Activated T-cell treated with anti-CD3 and anti-CD28 coated beads for 1 hour (primary cell): ENCODE measurements at regions not wholly inside any gene's neighbourhood (a gene's known extent, or its start where the extent isn't known, plus 50 kb on each side); places are given as distances from the start of the nearest gene placed in this dataset.

Experiments
- DNase-seq: peaks from one replicate; pipeline ENCODE4 v3.0.0-alpha.2; 2020; ENCODE audit warnings: low read depth

GRCh38 chr4:38230821-38231563 is 270.8 kb downstream of the PTTG2 start:
- DNase-seq, result no peak

GRCh38 chr4:38231626-38232025 is 271.4 kb downstream of the PTTG2 start:
- DNase-seq, result no peak

- no peak for DNase-seq
Measured at GRCh38 chr4:38232741-38233140, 272.5 kb downstream of the PTTG2 start.

GRCh38 chr4:38233727-38234480 is 273.7 kb downstream of the PTTG2 start:
- DNase-seq, result no peak

- DNase-seq, result no peak
Measured at GRCh38 chr4:38235354-38235753, 275.2 kb downstream of the PTTG2 start.

GRCh38 chr4:38236003-38236402 is 275.8 kb downstream of the PTTG2 start:
- DNase-seq, result no peak

- DNase-seq, result no peak
Measured at GRCh38 chr4:38236503-38236902, 276.3 kb downstream of the PTTG2 start.

- no peak for DNase-seq
Measured at GRCh38 chr4:38237139-38237538, 276.9 kb downstream of the PTTG2 start.

GRCh38 chr4:38241541-38241940 is 281.3 kb downstream of the PTTG2 start:
- DNase-seq, result no peak

- no peak for DNase-seq
Measured at GRCh38 chr4:38242101-38242500, 281.9 kb downstream of the PTTG2 start.

GRCh38 chr4:38242822-38243387 is 282.7 kb downstream of the PTTG2 start:
- DNase-seq, result no peak

GRCh38 chr4:38243388-38244053 is 283.3 kb downstream of the PTTG2 start:
- no peak for DNase-seq

GRCh38 chr4:38254825-38255224 is 294.6 kb downstream of the PTTG2 start:
- DNase-seq, result no peak

GRCh38 chr4:38255572-38255971 is 295.4 kb downstream of the PTTG2 start:
- no peak for DNase-seq

- no peak for DNase-seq
Measured at GRCh38 chr4:38266616-38267015, 306.4 kb downstream of the PTTG2 start.

GRCh38 chr4:38268108-38268820 is 308.1 kb downstream of the PTTG2 start:
- DNase-seq, result no peak

- no peak for DNase-seq
Measured at GRCh38 chr4:38268837-38269236, 308.6 kb downstream of the PTTG2 start.

GRCh38 chr4:38273407-38273806 is 313.2 kb downstream of the PTTG2 start:
- DNase-seq, result no peak

- DNase-seq, result no peak
Measured at GRCh38 chr4:38275331-38276100, 315.3 kb downstream of the PTTG2 start.

GRCh38 chr4:38278255-38278654 is 318.1 kb downstream of the PTTG2 start:
- no peak for DNase-seq

- no peak for DNase-seq
Measured at GRCh38 chr4:38279077-38279476, 318.9 kb downstream of the PTTG2 start.
